Central memory CD4-positive, alpha-beta T cell (primary cell): ENCODE measurements at regions not wholly inside any gene's neighbourhood (a gene's known extent, or its start where the extent isn't known, plus 50 kb on each side); places are given as distances from the start of the nearest gene placed in this dataset.
"Not testable (repeated sequence)": the region's sequence is repeated elsewhere in the genome, so short reads cannot be mapped to it uniquely, and the experiment has no call there.

Experiments used
- DNase-seq: peaks from one replicate; pipeline ENCODE4 v3.0.0; 2022

DNA sequence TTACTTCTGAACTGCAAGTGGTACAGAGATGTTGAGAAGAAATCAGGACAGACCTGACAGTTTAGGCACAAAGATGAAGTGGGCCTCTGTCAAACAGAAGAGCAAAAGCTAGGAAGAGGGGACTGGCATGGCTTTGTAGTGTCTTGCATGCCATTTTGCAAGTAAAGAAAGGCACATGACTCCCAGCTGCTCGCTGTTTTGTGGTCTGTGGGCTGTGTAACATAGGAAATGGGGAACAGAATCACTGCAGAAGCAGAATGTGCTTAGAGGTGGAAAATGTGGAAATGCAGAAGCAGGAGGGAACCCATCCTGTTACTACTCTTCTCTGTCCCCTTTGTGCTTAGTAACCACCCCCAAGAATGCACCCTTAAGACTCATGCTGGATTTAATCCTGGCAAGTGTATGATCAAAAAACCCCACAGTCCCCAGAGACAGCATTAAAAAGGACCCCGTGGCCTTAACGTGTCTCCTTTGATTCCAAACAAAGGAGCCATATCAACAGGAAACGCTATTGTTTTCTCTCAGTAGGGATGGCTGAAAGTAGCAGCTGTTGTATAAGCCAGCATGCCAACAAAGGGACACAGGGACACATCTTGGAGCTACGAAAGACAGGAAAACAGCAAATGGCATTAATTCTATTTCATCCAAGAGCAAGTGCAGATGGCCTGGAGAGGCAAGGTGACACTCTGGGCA lies 177.6 kb upstream of the GLRA2 start:
- no peak for DNase-seq

DNA sequence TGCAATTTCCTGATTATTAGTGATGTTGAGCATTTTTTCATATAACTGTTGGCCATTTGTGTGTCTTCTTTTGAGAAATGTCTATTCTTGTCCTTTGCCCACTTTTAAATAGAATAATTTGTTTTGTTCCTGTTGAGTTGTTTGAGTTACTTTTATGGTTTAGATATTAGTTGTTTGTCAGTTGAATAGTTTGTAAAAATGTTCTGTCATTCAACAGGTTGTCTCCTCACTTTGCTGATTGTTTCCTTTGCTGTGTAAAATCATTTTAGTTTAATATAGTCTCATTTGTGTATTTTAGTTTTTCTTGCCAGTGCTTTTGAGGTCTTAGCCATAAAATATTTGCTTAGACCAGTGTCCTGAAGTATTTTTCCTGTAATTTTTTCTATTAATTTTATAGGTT lies 181.8 kb upstream of the GLRA2 start:
- no peak for DNase-seq

DNA sequence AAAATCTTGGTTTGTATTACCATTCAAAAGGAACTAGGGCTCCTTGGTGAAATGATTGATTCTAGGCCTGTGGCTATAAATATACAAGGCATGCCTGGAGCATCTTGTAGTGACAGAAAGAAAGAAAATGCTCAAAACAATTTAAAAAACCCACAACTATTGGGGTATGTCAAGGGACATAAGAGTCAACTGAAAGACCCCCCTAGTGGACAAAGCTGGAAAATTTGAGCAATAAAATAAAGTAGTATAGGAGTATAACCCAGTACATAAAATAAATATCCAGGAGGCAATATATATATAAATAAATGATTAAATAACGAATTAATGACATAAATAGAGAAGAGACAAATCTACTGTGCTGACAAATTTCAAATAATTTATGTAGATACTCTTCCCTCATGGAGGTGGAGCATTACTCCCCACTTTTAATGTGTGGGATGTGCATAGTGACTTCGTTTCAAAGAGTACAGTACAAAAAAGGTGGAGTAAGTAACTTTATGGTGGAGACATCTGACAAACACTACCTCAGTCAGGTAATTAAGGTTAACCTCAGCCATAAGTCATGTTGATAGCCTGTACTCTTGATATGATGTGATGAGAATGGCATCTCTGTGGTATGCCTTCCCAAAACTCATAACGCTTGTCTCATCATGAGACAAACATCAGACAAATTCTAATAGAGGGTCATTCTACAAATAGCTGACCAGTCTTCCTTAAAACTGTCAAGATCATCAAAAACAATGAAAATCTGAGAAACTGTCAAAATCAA lies 185.0 kb upstream of the GLRA2 start:
- no peak for DNase-seq

DNA sequence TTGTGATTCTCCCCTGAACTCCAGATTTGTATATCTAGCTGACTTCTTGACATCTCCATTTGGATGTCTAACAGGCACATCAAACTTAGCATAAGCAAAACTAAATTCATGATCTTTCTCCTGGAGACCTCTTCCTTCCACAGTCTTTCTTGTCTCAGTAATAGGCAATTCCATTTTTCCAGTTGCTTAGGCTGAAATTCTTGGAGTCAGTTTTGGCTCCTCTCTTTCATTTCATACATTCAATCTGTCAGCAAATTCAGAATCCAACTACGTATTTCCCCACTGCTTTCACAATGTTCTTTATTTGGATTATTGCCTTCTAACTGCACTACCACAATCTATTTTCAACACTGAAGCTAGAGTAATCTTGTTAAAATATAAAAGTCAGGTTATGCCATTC lies 219.9 kb upstream of the GLRA2 start:
- no peak for DNase-seq

DNA sequence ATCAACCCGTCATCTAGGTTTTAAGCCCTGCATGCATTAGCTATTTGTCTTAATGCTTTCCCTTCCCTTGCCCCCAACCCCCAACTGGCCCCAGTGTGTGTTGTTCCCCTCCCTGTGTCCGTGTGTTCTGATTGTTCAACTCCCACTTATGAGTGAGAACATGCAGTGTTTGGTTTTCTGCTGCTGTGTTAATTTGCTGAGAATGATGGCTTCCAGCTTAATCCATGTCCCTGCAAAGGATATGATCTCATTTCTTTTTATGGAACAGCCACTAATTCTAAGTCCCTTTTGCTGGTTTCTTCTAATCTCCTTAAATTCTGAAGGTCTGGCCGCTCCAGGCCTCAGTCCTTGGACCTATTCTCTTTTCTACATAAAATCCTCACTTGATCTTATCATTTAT lies 220.4 kb upstream of the GLRA2 start:
- DNase-seq, result not testable (repeated sequence)

DNA sequence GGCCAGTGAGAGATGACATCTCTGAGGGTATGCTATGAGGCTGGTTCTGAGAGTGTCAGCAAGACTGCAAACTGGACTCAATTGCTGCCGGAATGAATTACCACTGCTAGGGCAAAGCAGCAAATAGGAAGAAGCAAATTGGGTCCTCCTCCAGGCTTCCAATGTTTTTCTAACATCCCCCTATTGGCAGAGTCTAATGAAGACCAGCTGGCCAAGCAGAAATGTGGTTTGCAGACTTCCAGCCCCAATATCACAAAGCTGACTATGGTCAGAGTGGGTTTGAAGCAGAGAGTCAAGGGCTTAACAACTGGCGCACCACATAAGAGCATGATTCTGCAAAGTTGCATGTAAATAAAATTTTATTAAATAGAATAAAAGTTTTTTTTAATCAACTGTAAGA lies 225.4 kb upstream of the GLRA2 start:
- no peak for DNase-seq

DNA sequence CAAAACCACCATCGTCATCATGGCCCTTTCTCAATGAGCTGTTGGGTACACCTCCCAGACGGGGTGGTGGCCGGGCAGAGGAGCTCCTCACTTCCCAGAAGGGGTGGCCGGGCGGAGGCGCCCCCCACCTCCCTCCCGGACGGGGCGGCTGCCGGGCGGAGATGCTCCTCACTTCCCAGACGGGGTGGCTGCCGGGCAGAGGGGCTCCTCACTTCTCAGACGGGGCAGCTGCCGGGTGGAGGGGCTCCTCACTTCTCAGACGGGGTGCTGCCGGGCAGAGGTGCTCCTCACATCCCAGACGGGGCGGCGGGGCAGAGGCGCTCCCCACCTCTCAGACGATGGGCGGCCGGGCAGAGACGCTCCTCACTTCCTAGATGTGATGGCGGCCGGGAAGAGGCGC lies 226.8 kb upstream of the GLRA2 start:
- not testable (repeated sequence) for DNase-seq

DNA sequence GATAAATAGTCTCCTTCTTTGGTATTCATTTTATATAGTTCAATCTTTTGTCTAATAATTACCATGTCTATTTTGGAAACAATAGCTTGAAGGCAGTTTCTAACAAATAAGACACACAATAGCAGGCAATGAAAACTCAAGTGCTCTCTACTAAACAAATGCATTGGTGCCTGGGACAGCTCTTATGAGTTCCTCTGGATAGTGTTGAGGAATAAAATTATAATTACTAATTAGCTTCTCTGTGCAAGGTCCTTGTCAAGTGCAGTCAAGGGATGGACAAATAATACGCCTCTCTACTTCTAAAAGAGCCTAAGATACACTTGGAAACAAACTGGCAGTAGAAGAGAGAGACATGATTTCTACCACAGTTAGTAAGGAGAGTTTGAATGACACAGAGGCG lies 229.0 kb upstream of the GLRA2 start:
- no peak for DNase-seq

DNA sequence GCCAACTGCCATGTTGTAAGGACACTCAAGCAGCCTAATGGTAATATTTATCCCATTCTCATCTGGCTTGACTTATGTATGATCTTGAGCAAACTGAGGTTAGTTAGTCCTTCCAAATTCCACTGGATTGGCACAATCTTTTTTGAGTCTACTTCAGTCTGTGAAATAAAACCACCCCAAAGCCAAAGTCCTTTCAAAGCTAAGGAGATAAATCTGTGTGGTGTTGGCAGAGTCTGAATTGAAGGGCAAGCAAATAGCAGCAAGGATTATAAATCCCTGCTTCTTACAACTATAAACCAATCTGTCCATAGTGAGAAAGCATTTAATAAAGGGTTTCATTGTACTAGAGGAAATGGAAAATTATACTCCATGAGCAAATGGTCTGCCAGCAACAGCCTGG lies 233.9 kb upstream of the GLRA2 start:
- DNase-seq, result no peak

DNA sequence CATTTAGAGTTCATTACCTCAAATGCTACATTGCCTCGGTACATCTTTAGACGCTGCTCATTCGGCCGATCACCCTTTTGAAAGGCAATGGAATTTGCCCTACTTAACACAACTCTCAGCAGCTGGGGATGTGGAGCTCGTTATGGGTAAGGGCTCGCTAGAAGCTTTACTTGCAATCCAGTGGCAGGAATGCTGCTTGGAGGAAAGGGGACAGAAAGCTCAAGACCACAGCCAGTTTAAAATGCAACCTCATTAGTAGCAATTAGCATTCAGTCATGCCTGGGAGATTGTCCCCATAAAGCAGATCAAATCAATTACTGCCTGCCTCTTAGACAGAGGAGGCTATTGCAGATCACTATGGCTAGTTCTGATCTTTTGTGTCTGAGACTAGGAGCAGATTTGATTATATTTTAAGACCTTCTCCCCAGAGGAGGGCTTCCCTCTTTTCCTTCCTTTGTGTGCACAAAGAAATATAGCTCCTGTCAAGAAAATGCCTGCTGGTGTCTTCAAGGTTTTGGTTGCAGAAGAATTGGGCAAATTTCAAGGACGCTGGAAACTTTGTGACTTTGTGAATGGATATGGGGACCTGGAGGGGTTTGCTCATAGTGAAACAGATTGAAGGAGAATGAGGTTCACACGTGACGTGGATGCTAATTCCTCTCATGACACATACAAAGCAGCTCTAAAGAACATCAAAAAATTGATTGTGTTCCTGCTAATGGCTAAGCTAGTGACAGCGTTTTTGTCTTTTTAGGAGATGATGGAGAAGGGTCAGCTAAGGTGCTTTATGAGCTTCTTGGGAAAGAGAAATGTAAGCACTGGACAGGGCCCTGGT lies 237.5 kb upstream of the GLRA2 start:
- DNase-seq, result no peak

DNA sequence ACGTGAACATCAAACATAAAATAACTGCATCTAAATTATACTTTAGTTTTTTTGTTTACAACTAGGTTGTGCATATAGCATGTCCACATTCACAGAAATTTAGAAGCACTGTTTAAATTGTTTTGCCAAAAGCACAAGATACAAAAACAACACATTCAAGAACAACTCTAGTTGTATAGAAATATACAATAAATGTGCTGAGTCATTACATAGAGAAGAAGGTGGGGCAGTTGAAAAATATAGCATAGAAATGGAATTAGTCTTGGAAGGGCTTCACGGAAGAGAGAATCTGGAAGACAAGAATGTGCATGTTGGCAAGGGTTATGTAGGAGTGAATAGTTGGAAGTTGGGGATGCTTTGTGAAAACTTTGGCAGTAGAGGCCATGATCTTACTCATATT lies 239.0 kb upstream of the GLRA2 start:
- DNase-seq, result no peak

DNA sequence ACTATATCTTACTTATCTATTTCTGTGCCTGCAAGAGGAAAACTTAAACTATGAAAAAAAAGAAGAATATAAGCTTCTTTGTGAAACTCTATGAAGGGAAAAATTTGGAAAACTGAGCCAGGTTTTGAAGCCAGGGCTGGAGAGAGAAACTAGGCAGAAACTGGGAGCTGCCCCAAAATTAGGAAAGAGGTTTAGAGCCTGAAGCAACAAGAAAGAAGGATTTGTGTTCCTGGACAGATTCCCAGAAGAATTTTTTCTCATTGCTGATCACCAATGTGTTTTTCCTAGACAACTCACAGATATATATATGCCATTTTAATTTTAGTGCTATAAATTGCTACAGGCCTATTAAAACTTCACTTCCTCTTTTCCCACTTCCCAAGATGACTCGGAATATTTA lies 245.0 kb upstream of the GEMIN8 start:
- DNase-seq, result no peak

DNA sequence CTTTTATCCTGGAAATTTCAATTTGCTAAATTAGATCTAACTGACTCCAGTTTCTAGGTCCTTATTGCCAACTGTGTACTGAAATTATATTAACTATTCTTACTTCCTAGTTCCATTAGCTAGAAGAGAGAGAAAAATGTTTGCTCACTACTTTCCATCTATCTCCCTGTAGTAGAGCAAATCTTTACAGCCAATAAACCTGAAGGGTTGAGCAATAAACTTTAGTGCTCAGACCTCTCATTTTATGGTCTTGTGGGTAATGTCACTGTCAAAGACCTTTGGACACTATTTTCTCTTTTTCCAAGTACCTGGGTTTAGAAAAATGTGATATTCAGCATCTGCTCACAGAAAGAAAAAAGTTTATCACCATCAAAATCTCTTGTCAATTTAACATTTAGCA lies 237.5 kb upstream of the GEMIN8 start:
- no peak for DNase-seq

DNA sequence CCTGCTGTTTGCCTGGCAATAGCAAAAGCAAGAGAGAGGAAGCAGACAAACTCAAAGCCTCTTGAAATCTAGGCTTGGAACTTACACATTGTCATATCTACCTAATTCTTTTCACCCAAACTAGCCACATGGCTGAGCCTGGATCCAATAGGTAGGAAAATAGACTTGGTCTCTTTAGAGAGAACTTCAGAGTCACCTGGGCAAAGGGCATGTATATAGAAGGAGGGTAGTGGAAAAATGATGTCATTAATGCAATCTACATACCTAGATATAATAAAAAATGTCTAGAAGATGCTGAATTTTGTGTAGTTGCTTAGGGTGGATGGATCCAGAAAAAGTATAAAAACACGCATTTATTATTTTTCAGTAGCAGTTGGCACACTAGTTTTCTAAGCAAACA lies 237.0 kb upstream of the GEMIN8 start:
- DNase-seq, result no peak

DNA sequence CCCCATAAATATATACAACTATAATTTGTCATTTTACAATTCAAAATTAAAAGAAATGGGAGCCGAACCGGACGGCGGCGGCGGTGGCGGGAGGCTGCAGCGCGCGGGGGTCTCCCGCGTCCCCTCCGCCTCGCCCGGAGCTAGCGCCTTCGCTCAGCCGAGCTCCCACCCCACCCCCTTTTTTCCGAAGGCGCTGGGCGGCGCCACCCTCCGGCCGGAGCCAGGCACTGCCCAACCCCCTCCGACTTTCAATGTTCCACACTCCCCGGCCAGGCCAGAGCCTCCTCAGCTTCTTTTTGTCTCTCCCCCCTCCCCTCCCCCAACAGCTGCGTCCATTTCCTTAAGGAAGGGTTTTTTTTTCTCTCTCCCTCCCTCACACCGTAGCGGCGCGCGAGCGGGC lies 214.1 kb upstream of the GEMIN8 start:
- DNase-seq, result no peak

DNA sequence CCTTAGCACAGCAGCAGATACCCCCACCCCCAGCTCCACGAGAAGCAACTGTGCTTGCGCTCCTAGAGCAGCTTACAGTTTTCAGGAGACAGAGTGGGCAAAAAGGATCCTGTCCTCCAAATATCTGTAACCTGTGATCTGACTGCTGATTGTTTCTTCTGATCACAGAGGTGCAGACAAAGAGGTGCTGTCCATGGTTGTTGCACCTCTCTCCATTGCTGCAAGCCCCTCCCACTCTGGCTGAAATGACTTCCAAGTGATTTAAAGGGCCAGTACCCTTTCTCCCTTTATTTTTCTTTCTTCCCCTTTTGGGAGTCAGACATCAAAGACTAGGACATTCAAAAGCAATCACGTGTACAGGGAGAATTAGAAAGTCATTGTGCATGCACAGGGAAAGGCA lies 205.3 kb upstream of the GEMIN8 start:
- no peak for DNase-seq

DNA sequence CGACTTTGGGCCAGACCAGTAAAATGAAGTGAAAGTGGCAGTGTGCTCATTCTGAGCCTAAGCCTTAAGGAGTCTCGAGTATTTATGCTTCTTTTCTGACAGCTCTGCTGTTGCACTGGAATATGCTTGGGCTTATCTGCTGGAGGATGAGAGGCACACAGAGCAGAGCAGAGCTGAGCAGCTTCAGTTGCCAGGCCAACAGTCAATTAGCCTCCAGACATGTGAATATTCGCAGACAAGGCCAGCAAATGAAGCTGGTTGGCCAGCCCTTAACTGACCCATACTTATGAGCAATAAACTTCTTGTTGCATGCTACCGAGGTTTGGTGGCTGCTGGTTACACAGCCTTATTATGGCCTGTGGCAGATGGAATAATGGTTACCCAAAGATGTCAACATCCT lies 203.0 kb upstream of the GEMIN8 start:
- DNase-seq, result no peak

DNA sequence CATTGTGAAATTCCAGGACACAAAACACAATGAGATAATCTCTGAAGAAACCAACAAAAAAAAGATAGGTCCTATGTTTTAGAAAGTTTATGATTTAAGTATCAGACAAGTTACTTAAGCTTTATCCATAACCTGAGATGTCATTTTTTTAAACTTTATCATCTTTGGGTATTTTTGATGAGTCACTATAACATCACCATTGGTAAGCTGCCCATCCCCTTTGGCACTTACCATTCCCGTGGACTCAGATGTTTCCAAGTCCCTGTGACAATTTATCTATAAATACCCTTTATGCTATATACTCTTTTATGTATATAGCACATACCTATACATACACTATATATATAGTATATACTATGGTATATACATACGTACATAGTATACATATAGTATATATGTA lies 198.9 kb upstream of the GEMIN8 start:
- no peak for DNase-seq

DNA sequence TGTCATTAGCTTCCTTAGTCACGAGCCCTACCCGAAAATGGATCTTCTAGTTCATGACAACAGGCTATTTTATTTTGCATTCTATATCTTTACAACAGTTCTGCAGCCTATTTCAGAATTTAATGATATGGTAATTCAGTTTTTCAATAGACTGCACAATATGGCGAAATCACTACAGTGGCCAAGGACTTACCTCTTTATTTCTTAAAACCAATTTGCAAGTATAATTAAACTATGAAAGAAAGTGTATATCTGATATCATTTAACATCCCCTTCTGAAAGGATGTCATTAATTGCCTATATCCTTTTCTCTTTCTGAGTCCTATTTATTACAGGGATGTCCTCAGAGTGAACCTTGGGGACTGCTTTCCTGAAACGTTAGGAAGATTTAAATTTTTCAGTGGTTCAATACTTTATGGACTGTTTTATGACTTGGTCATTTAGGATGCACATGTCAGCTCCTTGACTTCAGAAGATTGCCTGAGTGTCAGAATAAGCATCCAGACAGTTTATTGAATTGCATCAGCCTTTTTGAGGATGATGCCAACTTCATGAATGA lies 190.8 kb upstream of the GEMIN8 start:
- no peak for DNase-seq

DNA sequence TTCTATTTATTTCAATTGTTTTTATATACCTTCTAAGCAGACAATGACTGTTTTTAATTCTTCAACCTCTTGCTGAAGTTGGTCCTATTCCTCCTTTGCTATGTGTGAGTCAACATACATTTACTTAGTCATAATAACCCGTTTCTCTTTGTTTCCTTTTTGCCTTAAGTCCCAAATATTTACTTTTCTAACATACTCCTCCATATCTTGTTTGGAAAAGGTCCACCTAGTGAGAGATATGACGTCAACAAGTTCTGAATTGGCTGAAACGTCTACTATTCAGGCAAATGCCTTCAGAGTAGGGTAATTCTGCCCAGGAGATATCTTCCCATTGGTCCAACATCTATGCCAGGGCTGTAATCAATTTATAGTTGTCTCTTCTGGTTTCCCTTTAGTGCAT lies 179.3 kb upstream of the GEMIN8 start:
- DNase-seq, result no peak

DNA sequence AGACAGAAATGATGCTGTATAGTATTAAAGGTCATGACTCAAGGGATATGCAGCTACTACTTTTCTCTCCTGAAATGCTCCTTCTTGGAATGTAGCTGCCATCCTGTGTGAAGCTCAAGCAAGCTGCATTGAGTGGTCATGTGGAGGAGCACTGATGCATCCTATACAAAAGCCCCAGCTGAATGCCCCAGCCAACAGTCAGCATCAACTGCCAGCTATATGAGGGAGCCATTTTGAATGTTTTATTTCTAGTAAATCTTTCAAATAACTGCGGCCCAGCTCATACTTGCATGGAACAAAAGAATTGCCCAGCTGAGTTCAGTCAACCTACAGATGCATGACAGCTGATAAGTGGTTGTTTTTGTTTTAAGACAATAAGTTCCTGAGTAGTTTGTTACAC lies 165.0 kb upstream of the GEMIN8 start:
- no peak for DNase-seq

DNA sequence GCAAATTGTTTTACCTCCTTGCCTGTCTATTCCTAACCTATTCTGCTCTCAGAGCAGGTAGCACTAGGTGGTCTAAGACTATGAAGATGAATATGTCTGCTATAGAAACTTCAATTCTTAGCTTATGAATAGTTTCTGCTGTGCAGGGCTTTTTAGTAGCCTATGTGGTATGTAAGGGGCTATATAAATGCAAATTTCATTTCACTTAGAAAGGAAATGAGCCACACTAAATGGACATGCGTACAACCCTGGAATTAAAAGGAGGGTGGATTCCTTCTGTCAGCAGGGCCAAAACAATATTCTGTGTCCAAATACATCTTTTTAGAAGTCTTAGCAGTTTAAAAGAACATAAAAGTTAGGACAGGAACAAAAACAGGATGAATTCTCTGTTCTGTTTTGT lies 163.9 kb upstream of the GEMIN8 start:
- no peak for DNase-seq

DNA sequence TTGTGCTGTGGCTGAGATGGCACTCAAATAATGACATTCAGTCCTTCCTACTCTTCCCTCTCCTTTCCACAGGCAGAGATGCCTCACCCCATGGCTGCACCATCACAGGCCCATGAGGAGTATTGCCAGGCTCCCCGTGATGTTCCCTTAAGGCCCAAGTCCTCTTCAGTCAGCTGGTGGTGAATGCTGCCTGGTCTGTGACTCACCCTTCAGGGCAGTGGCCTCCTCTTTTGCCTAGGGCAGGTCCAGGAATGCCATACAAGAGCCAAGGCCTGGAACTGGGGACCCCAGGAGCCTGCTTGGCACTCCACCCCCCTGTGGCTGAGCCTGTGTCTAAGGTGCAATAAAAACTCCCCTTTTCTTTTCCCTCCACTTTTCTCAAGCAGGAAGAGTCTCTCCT lies 144.2 kb upstream of the GEMIN8 start:
- no peak for DNase-seq

DNA sequence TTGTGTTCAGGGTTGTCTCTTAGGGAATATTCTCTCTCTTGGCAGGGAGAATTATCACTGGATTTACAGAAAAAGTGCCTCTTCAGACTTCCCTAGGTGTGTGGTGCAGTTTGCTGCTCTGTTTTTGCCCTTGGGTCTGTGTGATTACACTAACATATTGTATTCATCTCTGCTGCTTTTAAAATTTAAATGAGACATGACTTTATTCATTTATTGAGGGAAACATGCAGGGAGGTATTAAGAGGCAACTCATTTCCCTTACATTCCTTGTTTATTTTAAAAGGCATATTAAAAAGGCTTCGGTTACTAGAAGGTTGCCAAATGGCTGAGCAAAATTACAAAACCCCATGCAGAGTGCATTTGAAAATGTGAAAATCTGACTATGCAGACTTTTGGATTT lies 135.1 kb upstream of the GEMIN8 start:
- DNase-seq, result no peak
